ENCODE measurements at regions not wholly inside any gene's neighbourhood (a gene's known extent, or its start where the extent isn't known, plus 50 kb on each side); places are given as distances from the start of the nearest gene placed in this dataset.

- TF ChIP-seq RAD21 (IDR thresholded peaks at IDR 0.05; ENCODE audit: low read depth): no peak
- no peak for TF ChIP-seq EZH2phosphoT487 (IDR thresholded peaks at IDR 0.05; ENCODE audit: borderline replicate concordance)
- no peak for TF ChIP-seq ZBTB33 (IDR thresholded peaks at IDR 0.05; ENCODE audit: extremely low read depth, insufficient replicate concordance, low read length)
- TF ChIP-seq CBX3 (IDR thresholded peaks at IDR 0.05; ENCODE audit: low read depth): no peak
- no peak for TF ChIP-seq CEBPB (IDR thresholded peaks at IDR 0.05; ENCODE audit: low read depth)
- no peak for TF ChIP-seq JUND (IDR thresholded peaks at IDR 0.05)
- no peak for TF ChIP-seq FOSL1 (IDR thresholded peaks at IDR 0.05; ENCODE audit: low read depth)
- TF ChIP-seq EZH2 (IDR thresholded peaks at IDR 0.05): no peak
- no peak for TF ChIP-seq SIN3A (IDR thresholded peaks at IDR 0.05; ENCODE audit: low read depth)
- TF ChIP-seq POLR2AphosphoS5 (IDR thresholded peaks at IDR 0.05; ENCODE audit: low read depth, low read length): no peak
- TF ChIP-seq MAX (IDR thresholded peaks at IDR 0.05): no peak
- TF ChIP-seq POLR2A (IDR thresholded peaks at IDR 0.05; ENCODE audit: borderline replicate concordance, extremely low read depth, insufficient read depth, insufficient read length): no peak
- TF ChIP-seq ATF3 (IDR thresholded peaks at IDR 0.05): no peak
- Histone ChIP-seq H3K36me3 (ENCODE audit: control insufficient read depth in 1 of 2, insufficient read depth in 2 of 2, low read length in 2 of 2) (no peaks in the 10 kb centered on the region), H3K9me3 (ENCODE audit: control insufficient read depth in 1 of 2, insufficient read depth in 1 of 2, low read depth in 1 of 2, low read length in 2 of 2) (no peaks in the 10 kb centered on the region), H3K4me3 (replicated peaks in 1 of 2; ENCODE audit: low read depth in 1 of 2, low read length in 2 of 2) (no peak overlapping the region), H3K4me1 (ENCODE audit: control insufficient read depth in 1 of 2, insufficient read depth in 2 of 2, low read length in 2 of 2) (peaks cover 24 to 31% of the 10 kb centered on the region in 2 experiments), H2AFZ (ENCODE audit: low read depth, low read length, poor library complexity, severe bottlenecking) (no peak overlapping the region), H3K27me3 (ENCODE audit: insufficient read depth, low read length) (no peaks in the 10 kb centered on the region), H4K20me1 (ENCODE audit: insufficient read depth) (no peaks in the 10 kb centered on the region), H3K27ac (ENCODE audit: low read depth, low read length) (no peak overlapping the region), H3K9me2 (ENCODE audit: insufficient read depth) (no peaks in the 10 kb centered on the region), H3K9ac (ENCODE audit: low read length) (no peak overlapping the region), H3K4me2 (ENCODE audit: low read length) (no peak overlapping the region), H3K79me2 (ENCODE audit: insufficient read depth, low read length) (no peaks in the 10 kb centered on the region)
- BruUV-seq (replicated peaks): no TSS peak
- ChIA-PET RAD21 (ENCODE audit: low non-redundant PET in 1 of 2, low total read pairs in 2 of 2, uncharacterized antibody in 2 of 2, unreplicated experiment in 2 of 2) (no interaction called here), POLR2A (no interaction called here), CTCF (no interaction called here)
- intact Hi-C loops (cut with micrococcal nuclease): no loop called here
- ATAC-seq (no peak), DNase-seq (ENCODE audit: low read depth, low spot score) (no peak)
Observed at GRCh38 chr5:68436686-68437520, 221.3 kb downstream of the PIK3R1 start.

Data from HCT116 (cell line).